HEK293 (cell line): ENCODE measurements at regions not wholly inside any gene's neighbourhood (a gene's known extent, or its start where the extent isn't known, plus 50 kb on each side); places are given as distances from the start of the nearest gene placed in this dataset.

Experiments
- CTCF ChIP-seq: fragments of 450-650 bp; formaldehyde crosslinking; IDR thresholded peaks from 2 replicates; pipeline ENCODE4 v1.5.1; 2016; ENCODE audit warnings: missing biosample characterization, missing genetic modification characterization
- MEIS1 ChIP-seq: sonication (generic); formaldehyde crosslinking; IDR thresholded peaks from 2 replicates; pipeline ENCODE4 v1.8.1; 2022; ENCODE audit warnings: missing genetic modification reagents, mild to moderate bottlenecking, borderline replicate concordance
- YY1 ChIP-seq: fragments of 450-650 bp; formaldehyde crosslinking; IDR thresholded peaks from 2 replicates; pipeline ENCODE4 v1.5.1; 2018; ENCODE audit warnings: missing biosample characterization, missing genetic modification characterization
- ZNF266 ChIP-seq: fragments of 450-650 bp; formaldehyde crosslinking; IDR thresholded peaks from 2 replicates; pipeline ENCODE4 v1.5.1; 2016; ENCODE audit warnings: missing biosample characterization, missing genetic modification characterization, low read depth
- ZNF518A ChIP-seq: fragments of 450-650 bp; formaldehyde crosslinking; conservative IDR thresholded peaks from 2 replicates; pipeline ENCODE4 v1.5.1; 2016; ENCODE audit warnings: low read depth, missing biosample characterization, missing genetic modification characterization
- ZNF747 ChIP-seq: fragments of 450-650 bp; formaldehyde crosslinking; IDR thresholded peaks from 2 replicates; pipeline ENCODE4 v1.5.1; 2016; ENCODE audit warnings: missing biosample characterization, missing genetic modification characterization

- TF ChIP-seq ZNF518A (no peak), MEIS1 (CRISPR knock-in tag) (no peak), ZNF266 (tag by site-specific recombination) (no peak), ZNF747 (tag by site-specific recombination) (no peak), CTCF (no peak), YY1 (tag by site-specific recombination) (no peak)
Measured at GRCh38 chr4:3369781-3370674, 71.7 kb upstream of the HGFAC start.
